Ovary (tissue), 3 donors: ENCODE measurements at regions not wholly inside any gene's neighbourhood (a gene's known extent, or its start where the extent isn't known, plus 50 kb on each side); places are given as distances from the start of the nearest gene placed in this dataset.

Experiments used
- EP300 ChIP-seq: sonication (generic); formaldehyde crosslinking; IDR thresholded peaks from one replicate; pipeline ENCODE4 v1.6.1; 2017; ENCODE audit warnings: antibody characterized with exemption
- POLR2A ChIP-seq: fragments of 450-650 bp; IDR thresholded peaks from one replicate; pipeline ENCODE4 v1.6.1; 2017; ENCODE audit warnings: antibody characterized with exemption, mild to moderate bottlenecking, moderate library complexity
- TF ChIP-seq, protein P1 (sequence below), 3 donors: fragments of 450-650 bp in 2 of 3; fragments of 200-600 bp in 1 of 3; IDR thresholded peaks; one replicate each; pipeline versions ENCODE4 v1.5.1 to v1.8.0; 2016 to 2022; ENCODE audit warnings: antibody characterized with exemption in 3 of 3, mild to moderate bottlenecking in 1 of 3
- donor health status: DM: no; HTN: no; CAD: no.

DNA sequence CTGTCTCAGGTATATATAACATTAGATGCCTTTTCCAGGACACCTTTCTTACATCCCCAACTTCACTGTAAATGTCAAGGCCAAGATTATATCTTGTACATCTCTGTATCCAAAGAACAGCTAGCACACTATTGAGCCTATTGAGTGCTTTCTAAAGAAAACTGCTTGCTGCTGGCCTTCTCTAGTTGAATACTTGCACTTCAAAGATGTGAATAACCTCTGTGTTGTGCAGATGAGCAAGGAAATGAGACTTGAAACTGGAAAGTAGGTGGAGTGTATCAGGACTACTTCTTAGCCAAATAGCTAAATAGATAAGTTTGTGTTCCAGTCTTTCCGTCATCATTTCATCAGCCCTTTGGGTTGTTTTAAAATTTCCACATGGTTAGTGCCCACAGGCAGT, 704.4 kb upstream of the AMOT start:
- TF ChIP-seq, protein P1, sequence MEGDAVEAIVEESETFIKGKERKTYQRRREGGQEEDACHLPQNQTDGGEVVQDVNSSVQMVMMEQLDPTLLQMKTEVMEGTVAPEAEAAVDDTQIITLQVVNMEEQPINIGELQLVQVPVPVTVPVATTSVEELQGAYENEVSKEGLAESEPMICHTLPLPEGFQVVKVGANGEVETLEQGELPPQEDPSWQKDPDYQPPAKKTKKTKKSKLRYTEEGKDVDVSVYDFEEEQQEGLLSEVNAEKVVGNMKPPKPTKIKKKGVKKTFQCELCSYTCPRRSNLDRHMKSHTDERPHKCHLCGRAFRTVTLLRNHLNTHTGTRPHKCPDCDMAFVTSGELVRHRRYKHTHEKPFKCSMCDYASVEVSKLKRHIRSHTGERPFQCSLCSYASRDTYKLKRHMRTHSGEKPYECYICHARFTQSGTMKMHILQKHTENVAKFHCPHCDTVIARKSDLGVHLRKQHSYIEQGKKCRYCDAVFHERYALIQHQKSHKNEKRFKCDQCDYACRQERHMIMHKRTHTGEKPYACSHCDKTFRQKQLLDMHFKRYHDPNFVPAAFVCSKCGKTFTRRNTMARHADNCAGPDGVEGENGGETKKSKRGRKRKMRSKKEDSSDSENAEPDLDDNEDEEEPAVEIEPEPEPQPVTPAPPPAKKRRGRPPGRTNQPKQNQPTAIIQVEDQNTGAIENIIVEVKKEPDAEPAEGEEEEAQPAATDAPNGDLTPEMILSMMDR (IDR thresholded peaks at IDR 0.05), result no peak
- no peak for TF ChIP-seq POLR2A
- TF ChIP-seq EP300, result no peak
